ENCODE measurements at regions not wholly inside any gene's neighbourhood (a gene's known extent, or its start where the extent isn't known, plus 50 kb on each side); places are given as distances from the start of the nearest gene placed in this dataset.

DNA sequence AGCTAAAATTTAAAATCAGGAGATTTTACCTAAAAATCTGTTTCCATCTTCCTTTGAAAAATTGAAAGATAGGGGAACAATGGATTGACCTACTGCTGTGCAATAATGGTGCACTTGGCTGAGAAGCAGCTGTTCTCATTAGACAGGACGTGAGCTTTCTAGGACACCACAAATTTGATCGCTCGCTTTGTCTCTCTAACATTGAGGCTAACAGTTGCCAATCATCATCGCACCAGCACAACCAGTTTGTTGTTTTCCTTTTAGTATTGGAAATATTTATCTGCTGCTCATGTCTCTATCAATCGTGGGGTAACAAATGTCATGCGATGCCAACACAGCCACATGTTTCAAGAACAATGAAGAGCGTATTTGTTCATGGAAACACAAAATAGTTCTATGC is 228.8 kb upstream of the P2RY1 start:
- H3K4me1 ChIP-seq, result no peaks in the 10 kb centered on the region
- no peak for DNase-seq (ENCODE audit: low spot score in 2 of 2)
- H3K4me3 ChIP-seq, result no peak overlapping the region
- no peaks in the 10 kb centered on the region for H3K36me3 ChIP-seq
- TF ChIP-seq EP300 (IDR thresholded peaks at IDR 0.05), result no peak
- no peak for TF ChIP-seq POLR2A (IDR thresholded peaks at IDR 0.05)
- TF ChIP-seq, protein P1, sequence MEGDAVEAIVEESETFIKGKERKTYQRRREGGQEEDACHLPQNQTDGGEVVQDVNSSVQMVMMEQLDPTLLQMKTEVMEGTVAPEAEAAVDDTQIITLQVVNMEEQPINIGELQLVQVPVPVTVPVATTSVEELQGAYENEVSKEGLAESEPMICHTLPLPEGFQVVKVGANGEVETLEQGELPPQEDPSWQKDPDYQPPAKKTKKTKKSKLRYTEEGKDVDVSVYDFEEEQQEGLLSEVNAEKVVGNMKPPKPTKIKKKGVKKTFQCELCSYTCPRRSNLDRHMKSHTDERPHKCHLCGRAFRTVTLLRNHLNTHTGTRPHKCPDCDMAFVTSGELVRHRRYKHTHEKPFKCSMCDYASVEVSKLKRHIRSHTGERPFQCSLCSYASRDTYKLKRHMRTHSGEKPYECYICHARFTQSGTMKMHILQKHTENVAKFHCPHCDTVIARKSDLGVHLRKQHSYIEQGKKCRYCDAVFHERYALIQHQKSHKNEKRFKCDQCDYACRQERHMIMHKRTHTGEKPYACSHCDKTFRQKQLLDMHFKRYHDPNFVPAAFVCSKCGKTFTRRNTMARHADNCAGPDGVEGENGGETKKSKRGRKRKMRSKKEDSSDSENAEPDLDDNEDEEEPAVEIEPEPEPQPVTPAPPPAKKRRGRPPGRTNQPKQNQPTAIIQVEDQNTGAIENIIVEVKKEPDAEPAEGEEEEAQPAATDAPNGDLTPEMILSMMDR (IDR thresholded peaks at IDR 0.05), result no peak
- 67 to 68% methylated on average over 7 of the region's 7 CpGs for WGBS, 2 donors
- no peak overlapping the region for H3K27ac ChIP-seq
- no peaks in the 10 kb centered on the region for H3K27me3 ChIP-seq
- H3K9me3 ChIP-seq, result peaks cover 0 to 8% (median 0%) of the 10 kb centered on the region in 4 donors

DNA sequence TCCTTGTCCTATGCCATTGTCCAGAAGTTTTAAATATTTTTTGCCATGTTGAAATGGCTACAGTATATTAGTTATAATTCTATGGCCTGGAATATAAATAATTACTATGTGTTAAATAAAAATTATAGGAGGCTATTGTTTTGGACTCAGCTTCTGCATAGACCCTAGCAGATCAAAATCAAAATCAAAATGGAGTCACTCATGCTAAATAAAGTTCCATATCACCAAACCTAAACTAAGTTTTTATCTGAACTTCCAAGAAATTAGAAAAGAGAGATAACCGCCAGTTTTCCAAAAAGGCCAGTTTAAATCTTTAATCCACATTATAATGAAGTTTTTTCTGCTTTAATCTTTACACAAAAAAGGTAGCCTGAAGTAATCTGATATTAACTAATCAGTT is 227.8 kb upstream of the P2RY1 start:
- TF ChIP-seq, protein P1 (IDR thresholded peaks at IDR 0.05), result no peak
- TF ChIP-seq EP300 (IDR thresholded peaks at IDR 0.05) (no peak), POLR2A (IDR thresholded peaks at IDR 0.05) (no peak)
- no peaks in the 10 kb centered on the region for H3K36me3 ChIP-seq
- peaks cover 0 to 8% (median 0%) of the 10 kb centered on the region in 4 donors for H3K9me3 ChIP-seq
- no peaks in the 10 kb centered on the region for H3K27me3 ChIP-seq
- 93 to 96% methylated on average over 1 of the region's 1 CpG for WGBS, 2 donors
- no peak for DNase-seq (ENCODE audit: low spot score in 2 of 2)
- no peak overlapping the region for H3K4me3 ChIP-seq
- peaks cover 0 to 8% (median 0%) of the 10 kb centered on the region in 4 donors for H3K4me1 ChIP-seq
- no peak overlapping the region for H3K27ac ChIP-seq

DNA sequence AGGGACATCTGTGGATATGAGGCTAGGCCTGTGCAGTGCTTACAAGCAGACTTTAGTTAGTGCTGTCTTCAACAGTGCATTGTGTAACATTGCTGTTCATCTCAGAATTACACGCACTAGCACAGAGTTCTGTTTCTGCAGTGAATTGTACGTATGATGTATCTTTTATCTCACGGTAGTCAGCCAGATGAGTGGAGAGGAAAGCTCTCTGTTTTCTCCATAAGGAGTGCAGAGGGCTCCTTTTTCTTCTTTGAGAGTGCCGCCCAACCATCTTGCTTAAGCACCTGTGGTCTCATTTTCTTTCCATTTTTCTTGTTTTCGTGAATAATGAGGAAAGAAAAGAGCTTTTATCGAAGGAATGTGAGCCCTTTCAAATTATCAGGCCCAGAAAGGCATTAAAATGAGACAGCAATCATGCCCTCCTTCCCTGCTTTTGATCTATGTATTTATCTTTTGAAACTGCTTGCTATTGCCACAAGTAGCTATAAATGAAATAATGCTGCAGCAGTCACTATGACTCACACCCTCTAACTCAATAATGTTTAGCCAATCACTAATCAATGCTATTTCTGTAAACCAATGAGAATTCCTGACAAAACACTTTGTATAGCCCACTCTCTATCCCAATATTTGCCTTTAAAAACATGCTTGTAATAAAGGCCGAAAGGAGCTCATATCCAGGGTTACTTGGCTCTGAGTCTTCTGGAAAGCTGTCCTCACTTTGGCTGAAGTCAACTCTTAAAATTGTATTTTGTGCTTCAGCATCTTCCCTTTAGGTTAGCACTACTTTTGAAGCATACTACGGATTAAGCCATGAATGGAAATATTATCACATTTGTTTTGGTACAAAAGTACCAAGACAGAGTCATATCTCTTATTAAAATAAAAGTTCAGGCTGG is 226.0 kb upstream of the P2RY1 start:
- Histone ChIP-seq H3K9me3 (peaks cover 0 to 7% (median 0%) of the 10 kb centered on the region in 4 donors), H3K27ac (no peak overlapping the region), H3K4me1 (peaks cover 0 to 14% (median 0%) of the 10 kb centered on the region in 4 donors), H3K4me3 (no peak overlapping the region), H3K36me3 (no peaks in the 10 kb centered on the region), H3K27me3 (no peaks in the 10 kb centered on the region)
- 68 to 79% methylated on average over 8 of the region's 8 CpGs for WGBS, 2 donors
- TF ChIP-seq EP300 (IDR thresholded peaks at IDR 0.05) (no peak), POLR2A (IDR thresholded peaks at IDR 0.05) (no peak)
- TF ChIP-seq, protein P1 (IDR thresholded peaks at IDR 0.05), result no peak
- DNase-seq (ENCODE audit: low spot score in 2 of 2), result no peak

DNA sequence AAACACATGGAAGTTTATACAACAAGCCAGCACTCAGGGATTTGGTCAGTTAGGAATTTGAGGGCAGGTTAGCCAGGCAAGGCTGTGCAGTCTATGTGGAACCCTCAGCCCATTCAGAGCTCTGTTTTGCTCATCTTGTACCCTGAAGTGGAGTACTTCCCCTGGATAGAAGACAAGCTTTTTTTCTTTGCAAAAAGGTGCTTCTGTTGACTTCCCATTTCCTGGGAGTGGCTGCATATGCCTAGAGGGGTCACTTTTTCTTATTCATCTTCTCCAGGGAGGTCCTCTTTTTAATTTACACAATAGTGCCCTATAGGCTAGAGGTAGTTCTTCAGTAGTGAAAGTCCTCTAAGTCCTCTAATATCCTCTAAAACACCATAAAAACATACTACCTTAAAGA is 225.0 kb upstream of the P2RY1 start:
- no peaks in the 10 kb centered on the region for H3K9me3 ChIP-seq
- no peaks in the 10 kb centered on the region for H3K36me3 ChIP-seq
- no peak overlapping the region for H3K27ac ChIP-seq
- H3K27me3 ChIP-seq, result no peaks in the 10 kb centered on the region
- peaks cover 0 to 16% (median 0%) of the 10 kb centered on the region in 4 donors for H3K4me1 ChIP-seq
- no peak for DNase-seq (ENCODE audit: low spot score in 2 of 2)
- no peak for TF ChIP-seq EP300 (IDR thresholded peaks at IDR 0.05)
- TF ChIP-seq, protein P1 (IDR thresholded peaks at IDR 0.05), result no peak
- no peak for TF ChIP-seq POLR2A (IDR thresholded peaks at IDR 0.05)
- no peak overlapping the region for H3K4me3 ChIP-seq

DNA sequence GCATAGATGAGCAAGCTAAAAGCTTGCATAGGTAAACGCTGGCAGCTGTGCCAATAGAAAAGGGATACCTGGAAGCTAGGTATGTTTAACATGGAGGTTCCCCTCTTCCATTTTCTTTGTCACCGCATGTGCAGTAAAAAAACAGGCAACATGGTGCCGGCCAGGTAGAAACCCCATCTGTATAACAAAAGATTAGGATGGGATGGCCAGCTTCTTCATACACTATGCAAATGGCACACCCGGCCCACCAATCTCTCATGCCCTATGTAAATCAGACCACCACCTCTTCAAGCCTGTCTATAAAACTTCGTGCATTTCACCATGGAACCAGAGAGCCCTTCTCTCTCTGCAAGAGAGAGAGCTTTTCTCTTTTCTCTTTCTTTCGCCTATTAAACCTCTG is 224.3 kb upstream of the P2RY1 start:
- H3K4me1 ChIP-seq, result peaks cover 0 to 16% (median 0%) of the 10 kb centered on the region in 4 donors
- TF ChIP-seq POLR2A (IDR thresholded peaks at IDR 0.05), result no peak
- TF ChIP-seq EP300 (IDR thresholded peaks at IDR 0.05), result no peak
- TF ChIP-seq, protein P1 (IDR thresholded peaks at IDR 0.05), result no peak
- H3K9me3 ChIP-seq, result no peaks in the 10 kb centered on the region
- WGBS, 2 donors, result 91% methylated on average over 6 of the region's 6 CpGs
- H3K4me3 ChIP-seq, result no peak overlapping the region
- H3K36me3 ChIP-seq, result no peaks in the 10 kb centered on the region
- H3K27ac ChIP-seq, result no peak overlapping the region
- no peaks in the 10 kb centered on the region for H3K27me3 ChIP-seq
- no peak for DNase-seq (ENCODE audit: low spot score in 2 of 2)
